HG03039 (cell line): ENCODE measurements at regions not wholly inside any gene's neighbourhood (a gene's known extent, or its start where the extent isn't known, plus 50 kb on each side); places are given as distances from the start of the nearest gene placed in this dataset.

ENCODE experiments used
- ATAC-seq: cut with Tn5 transposase; IDR thresholded peaks from one replicate; pipeline ENCODE4 v1.9.1; 2021; ENCODE audit warnings: mild to moderate bottlenecking, moderate library complexity; ENCODE audit not compliant: unreplicated experiment

DNA sequence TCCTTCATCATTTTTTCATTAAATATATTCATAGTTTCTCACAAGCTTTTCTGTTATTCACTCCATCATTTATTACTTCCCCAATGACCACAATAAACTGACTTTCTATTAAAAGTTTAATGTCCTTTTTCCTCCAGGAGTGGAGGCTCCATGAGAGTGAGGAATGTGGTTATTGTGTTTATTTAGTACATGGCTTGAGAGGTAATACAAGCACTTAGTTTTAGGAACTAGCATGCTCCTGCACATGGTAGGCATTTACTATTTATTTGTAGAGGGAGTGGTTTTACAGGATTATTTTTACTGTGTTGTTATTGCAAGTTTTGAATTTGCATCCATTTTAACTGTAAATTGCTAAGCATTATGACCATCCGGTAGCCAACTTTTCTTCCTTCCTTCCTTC is 412.9 kb upstream of the SUCLG2 start:
- ATAC-seq = no peak

DNA sequence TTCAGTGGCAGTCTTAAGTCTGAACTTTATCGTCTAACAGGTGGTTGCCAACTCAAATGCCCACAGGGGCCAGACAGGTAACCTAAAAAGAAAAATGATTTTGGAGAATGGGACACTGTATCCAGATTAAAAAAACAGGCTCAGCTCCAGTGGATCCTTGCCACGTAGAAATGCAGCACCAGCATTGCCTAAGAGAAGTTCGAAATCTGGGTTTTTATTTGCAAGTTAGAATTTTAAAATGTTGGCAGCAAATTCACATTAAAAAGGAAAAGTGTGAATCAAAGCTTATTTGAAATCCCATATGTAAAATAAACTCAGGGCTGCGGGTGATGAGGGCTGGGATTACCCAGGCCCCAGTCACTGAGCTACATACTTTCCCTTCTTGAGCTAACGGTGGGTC is 408.5 kb upstream of the SUCLG2 start:
- no peak for ATAC-seq

DNA sequence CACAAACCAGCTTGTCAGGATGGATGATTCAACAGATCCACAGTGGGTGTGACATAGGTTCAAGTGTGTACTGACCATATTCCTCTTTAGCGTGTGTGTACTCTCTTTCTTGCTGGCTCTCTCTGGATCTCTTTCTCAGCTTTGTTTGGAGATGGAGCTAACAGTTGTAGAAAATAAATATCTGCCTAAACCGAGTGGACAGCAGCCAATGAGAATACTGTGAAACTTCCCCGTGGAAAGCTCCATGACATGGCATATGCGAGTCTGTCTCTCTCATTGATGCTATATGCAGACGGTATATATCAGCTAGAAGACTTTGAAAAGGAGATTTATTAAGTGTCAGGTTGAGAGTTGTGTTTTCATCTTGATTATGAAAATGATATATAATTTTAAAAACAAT is 406.5 kb upstream of the SUCLG2 start:
- no peak for ATAC-seq

DNA sequence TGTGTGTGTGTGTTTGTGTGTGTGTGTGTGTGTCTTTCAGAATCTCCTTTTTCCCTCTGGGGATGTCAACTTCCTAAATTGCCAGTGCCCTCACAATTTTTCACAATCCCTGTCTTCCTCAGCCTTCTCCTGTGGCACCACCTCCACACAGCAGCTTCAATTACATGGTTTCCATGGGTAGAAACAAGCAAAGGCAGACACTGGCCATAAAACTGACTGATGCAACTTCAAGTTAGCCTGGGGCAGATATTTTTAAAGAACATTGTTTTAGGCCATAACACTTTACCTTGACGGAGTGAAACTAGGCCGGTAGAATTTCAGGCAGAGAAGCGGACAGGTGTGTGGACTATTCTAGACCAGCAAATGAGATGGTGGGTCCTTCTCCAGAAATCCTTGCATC is 405.8 kb upstream of the SUCLG2 start:
- no peak for ATAC-seq

DNA sequence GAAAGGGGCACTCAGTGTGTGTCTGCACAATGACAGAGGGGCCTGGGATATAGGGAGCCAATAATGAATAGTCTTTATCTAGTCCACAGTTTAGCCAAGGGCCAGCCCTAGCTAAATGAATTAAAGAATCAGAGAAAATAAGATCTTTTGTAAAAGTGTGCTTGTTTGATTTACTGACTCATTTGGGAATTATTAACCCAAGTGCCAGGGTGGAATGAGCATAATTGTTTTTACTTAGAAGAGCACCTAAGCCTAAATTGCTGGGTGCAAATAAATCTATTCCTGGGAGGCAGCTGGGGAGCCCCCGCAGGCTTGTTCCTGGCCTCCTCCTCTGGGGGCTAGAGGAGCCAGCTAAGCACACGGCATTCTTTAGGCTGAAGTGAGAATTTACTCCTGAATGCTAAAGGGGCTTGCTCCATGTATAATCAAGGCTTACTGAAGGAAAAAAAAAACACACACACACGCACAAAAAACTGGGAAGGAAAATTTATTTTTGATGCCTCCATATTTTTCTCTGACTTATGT is 405.3 kb upstream of the SUCLG2 start:
- no peak for ATAC-seq

DNA sequence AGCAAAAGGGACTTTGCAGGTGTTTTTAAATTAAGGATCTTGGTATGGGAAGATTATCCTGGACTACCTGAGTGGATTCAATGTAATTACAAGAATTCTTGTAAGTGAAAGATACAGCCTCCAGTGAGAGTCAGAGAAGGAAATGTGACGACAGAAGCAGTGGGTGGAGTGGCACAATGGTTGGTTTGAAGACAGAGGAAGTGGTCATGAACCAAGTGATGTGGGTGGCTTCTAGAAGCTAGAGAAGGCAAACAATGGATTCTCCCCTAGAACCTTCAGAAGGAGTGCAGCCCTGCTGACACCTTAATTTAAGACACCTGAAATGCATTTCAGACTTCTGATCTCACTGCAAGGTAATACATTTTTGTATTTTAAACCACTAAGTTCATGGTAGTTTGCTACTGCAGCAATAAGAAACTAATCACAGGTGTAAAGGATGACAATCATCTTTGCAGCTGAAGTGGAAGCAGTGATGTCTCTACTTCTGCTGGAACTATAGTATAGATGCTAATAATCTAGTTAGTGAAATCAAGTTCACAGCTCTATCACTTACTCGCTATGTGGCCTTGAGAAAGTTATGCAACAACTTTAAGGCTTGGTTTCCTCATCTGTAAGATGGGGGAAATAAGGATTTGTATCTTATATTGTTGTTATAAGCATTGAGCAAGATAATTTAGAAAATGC is 403.4 kb upstream of the SUCLG2 start:
- ATAC-seq = no peak

DNA sequence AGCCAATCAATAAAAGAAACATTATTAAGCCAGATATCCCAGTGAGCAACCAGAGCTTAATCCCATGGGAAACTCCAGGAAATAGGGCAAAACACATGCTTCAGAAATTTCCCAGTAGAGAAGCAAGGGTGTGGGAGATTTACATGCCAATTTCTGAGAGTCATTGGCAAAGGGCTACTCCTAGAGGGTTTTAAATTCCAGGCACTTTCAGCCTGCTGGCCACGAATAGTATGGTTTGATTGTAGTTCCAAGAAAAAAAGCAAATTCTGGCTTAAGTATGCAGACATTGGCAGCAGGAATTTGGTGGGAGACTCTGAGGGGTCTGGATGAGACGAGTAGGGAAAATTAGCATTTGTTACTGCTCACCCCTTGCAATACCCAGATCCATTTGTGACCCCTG is 402.1 kb upstream of the SUCLG2 start:
- no peak for ATAC-seq

DNA sequence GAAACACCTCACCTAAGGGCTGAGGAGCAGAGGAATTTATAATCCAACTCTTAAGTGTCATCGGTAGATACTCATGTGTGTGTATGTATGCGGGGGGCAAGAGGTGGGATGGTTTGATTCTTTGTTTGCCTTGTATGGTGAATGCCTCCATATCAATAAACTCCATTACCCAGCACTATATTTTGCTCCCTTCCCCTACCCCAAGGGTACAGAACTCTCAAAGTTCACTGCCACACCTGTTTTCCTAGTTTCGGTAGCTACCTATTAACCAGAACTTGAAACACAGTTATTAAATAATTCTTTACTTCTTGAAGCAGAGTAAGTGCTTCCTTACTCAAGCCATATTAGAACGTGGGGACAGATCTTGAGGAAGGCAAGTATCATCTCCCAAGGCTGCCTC is 400.8 kb upstream of the SUCLG2 start:
- ATAC-seq = no peak

DNA sequence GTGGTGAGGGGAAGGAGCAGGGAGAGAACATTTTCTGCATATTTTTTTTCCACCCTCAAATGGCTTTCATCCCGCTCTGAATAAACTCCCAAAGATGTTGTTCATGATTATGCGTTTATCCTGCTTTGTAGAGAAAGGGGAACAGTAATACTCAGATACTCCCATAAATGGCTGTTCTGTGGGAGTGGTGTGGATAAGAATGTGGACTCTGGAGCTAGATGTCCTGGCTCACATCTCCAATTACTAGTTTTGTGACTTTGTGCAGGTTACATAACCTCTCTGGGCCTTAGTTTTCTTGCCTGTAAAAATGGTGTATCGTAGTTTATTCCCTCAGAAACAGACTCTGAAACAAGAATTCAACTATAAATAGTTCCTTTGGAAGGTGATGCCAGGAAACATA is 395.4 kb upstream of the SUCLG2 start:
- no peak for ATAC-seq

DNA sequence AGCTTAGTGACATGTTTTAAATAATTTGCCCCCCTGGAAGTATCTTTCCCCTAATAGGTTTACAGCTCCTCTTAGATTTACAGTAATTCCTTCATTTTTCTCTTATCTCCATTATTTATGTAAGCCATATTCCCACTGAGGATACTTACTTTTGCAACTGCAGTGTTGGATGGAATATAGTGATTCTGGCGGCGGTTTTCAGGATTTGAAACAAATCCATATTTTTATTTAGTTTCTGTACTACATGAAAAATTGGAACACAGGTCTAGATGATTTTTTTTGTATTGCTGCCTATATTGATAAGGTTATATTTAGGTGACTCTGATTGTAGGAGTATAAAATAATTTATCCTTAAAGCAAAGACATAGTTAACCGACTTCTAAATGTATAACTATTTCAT is 391.6 kb upstream of the SUCLG2 start:
- ATAC-seq = no peak

DNA sequence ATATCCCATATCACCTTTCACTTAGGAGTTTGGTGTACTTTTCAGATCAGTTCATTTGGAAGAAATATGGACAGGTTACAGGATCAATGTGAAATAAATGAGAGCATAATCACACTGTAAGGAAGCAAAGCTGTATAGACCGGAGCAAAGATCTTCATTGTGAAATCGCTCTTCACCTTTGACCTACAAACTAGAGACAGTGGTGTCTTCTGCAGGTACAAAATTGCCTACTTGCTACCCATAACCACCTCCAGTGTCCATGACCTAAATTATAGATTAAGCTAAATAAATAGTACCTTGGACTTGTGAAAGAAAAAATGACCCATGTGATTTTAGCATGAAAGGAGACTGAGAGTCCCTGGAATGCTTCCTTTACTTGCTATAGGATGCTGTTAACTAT is 379.5 kb upstream of the SUCLG2 start:
- ATAC-seq = no peak

DNA sequence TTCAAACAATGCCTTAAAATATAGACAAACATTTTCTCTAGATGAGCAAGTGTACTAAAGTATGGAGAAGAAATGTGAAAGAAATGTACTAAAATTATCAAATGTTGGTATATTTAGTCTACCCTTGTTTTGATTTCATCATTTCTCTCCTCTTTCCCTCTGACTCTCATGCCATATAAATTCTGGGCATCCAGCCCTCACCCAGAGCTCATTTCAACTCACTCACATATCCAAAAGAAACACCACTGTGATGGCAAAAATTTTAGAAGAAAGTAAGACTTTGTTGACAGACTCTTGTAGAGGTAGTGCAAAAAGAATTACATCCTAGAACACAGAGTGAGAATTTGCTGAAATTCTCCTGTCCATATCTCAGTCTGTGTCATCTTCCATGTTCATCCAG is 377.8 kb upstream of the SUCLG2 start:
- ATAC-seq = no peak

DNA sequence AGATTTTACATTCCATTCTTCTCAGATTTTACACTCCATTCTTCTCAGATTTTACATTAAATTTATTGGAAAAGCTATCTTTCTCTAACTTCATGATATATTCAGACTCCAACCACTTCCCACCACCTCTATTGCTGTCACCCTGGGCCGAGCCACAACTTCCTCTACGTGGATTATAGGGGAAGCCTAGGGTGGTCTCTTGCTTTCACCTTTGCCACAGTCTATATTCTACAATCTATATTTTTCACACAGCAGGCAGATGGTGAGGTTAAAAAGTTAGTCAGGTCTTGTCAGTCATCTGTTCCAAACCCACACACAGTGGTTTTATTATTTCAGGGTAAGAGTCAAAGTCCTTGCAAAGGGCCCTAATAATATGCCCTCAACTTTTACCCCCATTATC is 370.8 kb upstream of the SUCLG2 start:
- ATAC-seq = no peak

DNA sequence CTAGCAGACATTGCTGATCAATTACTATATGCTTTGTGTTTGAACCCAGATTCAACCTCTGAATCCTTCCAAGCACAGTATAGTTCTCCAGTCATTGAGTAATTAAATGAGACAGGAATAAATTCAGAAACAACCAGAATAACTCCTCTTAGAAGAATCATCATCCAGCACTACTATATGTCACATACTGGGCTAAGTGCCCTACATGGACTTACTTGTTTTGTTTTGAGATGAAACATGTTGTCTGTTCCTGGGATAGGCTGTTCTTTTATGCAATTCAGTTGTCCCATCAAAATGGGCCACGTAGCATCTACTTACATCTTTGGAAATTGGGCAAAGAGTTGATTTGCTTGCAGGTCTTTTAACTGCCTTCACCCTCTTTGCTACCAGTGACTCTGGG is 365.5 kb upstream of the SUCLG2 start:
- ATAC-seq = no peak

DNA sequence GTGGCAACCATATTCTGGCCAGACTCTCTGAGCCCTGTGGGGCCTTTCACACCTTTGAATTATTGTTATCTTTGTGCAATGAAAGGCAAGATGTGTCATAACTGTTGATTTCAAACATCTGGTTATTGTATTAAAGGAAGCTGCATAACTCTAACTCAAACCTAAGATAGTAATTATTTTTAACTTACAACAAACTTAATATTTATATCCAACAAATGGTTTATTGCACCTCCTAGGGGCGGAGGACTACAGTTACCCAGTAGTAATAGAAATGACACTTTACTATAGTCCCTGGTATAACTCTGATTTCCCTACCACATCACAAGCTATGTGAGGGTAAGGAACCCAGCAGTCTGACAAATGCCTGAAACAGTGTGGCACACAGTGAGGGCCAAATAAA is 363.9 kb upstream of the SUCLG2 start:
- ATAC-seq = no peak

DNA sequence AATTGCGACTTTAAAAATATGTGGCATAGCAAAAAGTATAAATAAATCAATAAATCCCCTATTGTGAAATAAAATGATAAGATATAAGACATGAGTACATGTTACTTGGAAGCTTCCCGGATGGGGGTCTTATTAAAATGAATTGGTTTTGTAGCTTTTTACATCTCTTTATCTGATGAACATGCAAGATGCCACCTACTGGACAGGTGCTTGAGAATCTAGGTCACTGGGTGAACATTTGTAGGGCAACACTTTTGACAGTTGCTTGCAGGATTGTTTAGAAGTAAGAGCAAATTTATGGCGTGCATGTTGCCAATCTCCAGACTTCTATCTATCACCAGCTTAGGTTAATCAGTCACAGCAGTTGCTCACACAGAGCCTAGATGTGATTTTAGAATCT is 362.7 kb upstream of the SUCLG2 start:
- no peak for ATAC-seq

DNA sequence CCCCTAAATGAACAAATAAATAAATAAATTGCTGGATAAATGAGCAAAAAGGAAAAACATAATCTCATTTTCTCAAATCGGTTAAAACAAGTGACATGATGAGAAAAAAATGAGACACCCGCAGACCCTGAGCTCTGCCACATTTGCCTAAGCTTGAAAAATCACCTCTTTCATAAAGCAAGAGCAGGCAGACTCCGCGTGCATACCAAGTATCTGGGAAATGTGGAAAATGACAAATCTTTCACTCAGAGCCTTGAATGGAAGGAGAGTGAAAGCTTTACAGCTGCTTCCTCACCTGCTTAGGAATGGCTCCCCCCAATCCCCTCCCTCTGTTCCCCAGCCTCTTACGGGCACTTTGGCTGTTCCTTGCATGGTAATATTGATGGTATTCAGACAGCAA is 355.5 kb upstream of the SUCLG2 start:
- no peak for ATAC-seq

DNA sequence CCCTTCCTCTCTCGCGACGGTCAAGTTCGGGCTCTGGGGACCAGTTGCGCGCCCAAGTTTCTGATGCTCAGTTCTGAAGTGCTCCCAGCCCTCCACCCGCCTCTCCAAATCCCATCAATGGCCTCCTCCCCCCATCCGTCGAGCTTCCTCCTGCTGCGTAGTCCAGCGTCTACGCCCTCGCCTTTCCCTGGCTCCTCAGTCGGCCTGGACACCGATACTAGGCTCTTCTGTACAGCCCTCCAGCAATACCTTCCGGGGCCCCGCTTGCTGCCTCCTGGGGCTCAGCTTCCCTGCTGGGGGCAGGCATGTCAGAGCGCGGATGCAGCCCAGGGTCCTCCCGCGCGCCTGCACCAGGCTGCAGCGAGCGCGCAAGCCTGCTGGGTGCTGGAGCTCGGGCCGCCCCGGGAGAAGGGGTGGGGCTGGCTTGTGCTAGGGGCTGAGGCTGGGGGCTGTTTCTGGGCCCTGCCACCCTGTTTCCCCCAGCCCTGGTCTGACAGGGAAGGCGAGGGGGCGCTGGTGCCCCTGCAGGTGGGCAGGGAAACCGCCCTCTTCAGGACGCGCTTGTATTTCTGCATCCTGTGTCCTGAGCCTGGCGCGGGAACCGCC is 353.3 kb upstream of the SUCLG2 start:
- ATAC-seq = no peak

DNA sequence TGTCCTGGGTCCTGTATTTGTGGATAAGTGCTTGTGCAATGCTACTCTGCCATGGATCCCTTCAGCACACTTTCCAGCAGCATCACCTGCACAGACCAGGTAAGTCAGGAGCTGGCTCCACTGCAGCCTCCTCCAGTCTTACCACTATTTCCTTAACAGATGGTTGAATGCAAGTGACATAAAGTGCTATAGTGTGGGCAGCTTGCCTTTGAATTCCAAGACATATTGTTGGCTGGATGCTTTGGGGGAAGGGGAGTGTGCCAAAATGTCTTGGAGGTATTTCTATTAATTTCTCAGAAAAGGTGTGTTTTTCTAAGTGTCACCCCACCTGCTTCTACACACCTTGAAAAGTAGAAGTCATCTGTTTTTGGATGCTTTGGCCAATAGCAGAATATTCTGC is 352.2 kb upstream of the SUCLG2 start:
- ATAC-seq = no peak

DNA sequence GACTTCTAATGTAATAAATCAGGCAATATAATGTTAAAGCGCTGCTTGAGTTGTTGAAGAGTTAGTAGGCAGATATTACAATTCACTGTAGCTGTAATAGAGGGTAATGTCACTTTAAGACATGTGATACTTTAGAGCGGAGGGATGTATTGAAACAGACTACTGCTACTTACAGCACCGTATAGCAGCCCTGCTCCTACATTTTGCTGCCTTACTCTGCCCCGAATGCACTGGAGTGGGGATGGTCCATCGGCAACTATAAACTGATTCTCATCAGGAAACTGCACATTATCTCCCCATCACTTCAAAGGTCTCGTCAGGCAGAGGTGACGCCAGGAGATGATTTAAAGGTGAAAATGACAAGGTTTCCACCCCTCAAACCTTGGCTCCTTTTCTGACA is 349.7 kb upstream of the SUCLG2 start:
- ATAC-seq = no peak

DNA sequence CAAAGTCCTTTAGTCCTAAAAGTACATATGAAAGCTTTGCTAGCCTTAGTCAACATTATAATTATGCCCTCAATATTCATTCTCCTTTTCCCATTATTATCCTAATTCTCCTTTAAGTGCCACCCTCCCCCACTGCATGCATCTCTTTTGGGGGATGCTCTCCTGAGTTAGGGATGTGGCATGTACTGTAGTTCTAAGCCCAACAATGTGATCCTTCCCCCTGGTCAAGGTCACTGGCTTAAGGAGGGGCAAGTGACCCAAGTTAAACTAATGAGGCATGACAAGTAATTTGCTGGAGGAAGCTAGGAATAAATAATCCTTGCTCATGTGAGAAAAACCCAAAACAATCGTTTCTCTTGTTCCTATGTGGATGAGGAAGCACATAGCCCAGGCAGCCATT is 343.9 kb upstream of the SUCLG2 start:
- ATAC-seq = no peak

DNA sequence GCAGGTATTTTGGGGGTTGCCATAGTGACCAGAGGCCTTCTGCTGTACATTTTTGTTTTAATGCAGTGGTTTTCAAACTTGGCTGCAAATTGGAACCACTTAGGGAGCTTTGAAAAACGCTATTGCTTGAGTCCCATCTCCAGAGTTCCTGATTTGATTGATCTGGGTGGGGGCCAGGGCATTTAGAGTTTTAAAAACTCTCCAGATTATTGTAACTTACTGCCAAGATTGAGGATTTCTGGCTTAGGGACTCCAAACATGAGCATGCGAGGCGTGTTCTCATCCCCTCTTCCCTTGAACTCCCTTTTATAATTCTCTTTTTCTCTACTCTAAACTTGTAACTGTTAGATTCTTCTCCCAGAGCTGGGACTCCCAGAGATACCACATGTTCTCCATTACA is 340.8 kb upstream of the SUCLG2 start:
- no peak for ATAC-seq

DNA sequence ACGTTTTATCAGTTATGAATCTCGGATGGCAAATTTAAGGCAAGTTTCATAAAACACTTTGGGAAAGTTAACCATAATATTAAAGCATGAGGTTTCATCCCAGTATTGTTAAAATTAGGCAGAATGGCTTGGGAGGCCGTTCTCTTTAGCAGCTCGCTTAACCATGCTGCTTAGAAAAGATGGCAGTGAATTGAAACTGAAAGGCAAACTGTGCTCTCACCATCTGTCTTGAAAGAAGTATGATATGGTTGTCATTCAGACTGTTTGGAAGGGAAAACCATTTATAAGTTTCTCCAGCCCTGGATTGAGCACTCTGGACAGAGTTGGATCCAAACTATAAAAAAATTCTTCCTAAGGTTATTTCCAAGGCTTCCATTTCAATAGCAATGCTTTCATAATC is 332.3 kb upstream of the SUCLG2 start:
- ATAC-seq = no peak
